ENCODE measurements at regions not wholly inside any gene's neighbourhood (a gene's known extent, or its start where the extent isn't known, plus 50 kb on each side); places are given as distances from the start of the nearest gene placed in this dataset.

- DNase-seq, result no peak
- H3K9me3 ChIP-seq, result peaks cover 0 to 17% (median 6%) of the 10 kb centered on the region in 4 donors
- intact Hi-C loops (cut with DNase I; ENCODE audit: low total_unique reads), result no loop called here
- no peak overlapping the region for H3K27ac ChIP-seq
- H3K4me3 ChIP-seq, result no peak overlapping the region
- no peaks in the 10 kb centered on the region for H3K4me1 ChIP-seq
- no peaks in the 10 kb centered on the region for H3K36me3 ChIP-seq
- 70 to 80% (median 78%) methylated on average over 4 of the region's 4 CpGs for WGBS, 5 donors
- TF ChIP-seq, protein P1, sequence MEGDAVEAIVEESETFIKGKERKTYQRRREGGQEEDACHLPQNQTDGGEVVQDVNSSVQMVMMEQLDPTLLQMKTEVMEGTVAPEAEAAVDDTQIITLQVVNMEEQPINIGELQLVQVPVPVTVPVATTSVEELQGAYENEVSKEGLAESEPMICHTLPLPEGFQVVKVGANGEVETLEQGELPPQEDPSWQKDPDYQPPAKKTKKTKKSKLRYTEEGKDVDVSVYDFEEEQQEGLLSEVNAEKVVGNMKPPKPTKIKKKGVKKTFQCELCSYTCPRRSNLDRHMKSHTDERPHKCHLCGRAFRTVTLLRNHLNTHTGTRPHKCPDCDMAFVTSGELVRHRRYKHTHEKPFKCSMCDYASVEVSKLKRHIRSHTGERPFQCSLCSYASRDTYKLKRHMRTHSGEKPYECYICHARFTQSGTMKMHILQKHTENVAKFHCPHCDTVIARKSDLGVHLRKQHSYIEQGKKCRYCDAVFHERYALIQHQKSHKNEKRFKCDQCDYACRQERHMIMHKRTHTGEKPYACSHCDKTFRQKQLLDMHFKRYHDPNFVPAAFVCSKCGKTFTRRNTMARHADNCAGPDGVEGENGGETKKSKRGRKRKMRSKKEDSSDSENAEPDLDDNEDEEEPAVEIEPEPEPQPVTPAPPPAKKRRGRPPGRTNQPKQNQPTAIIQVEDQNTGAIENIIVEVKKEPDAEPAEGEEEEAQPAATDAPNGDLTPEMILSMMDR (IDR thresholded peaks at IDR 0.05), result no peak
- TF ChIP-seq POLR2AphosphoS5 (IDR thresholded peaks at IDR 0.05) (no peak), POLR2A (IDR thresholded peaks at IDR 0.05) (no peak), EP300 (IDR thresholded peaks at IDR 0.05) (no peak)
- H3K27me3 ChIP-seq, result no peaks in the 10 kb centered on the region
These were observed 67.4 kb upstream of the ABCA12 start for GRCh38 chr2:215205787-215206186.

DNA sequence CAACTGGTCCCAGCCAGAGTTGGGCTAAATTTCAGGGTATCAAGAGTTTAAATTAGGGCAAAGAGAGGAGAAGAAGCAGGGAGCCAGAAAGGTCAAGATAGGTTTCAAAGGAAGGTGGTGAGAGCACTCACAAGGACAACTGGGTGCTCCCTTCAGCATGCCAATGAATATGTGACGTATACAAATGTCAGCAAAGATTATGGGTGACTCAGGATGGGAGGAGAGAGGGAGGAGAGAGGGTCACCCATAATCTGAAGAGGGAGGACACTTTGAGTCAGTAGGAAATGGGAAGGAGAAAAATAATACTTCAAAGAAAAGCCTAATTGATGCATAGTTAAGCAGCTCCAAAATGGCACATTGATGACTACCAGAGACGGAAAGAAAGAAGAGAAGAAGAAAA, 53.1 kb upstream of the ABCA12 start:
- Histone ChIP-seq H3K27ac (no peak overlapping the region), H3K27me3 (no peaks in the 10 kb centered on the region), H3K9me3 (no peaks in the 10 kb centered on the region), H3K4me1 (no peaks in the 10 kb centered on the region), H3K36me3 (no peaks in the 10 kb centered on the region), H3K4me3 (no peak overlapping the region)
- 84 to 89% (median 88%) methylated on average over 2 of the region's 2 CpGs for WGBS, 5 donors
- intact Hi-C loops (cut with DNase I; ENCODE audit: low total_unique reads), result no loop called here
- DNase-seq, result no peak
- TF ChIP-seq POLR2A (IDR thresholded peaks at IDR 0.05) (no peak), EP300 (IDR thresholded peaks at IDR 0.05) (no peak), POLR2AphosphoS5 (IDR thresholded peaks at IDR 0.05) (no peak)
- TF ChIP-seq, protein P1 (IDR thresholded peaks at IDR 0.05), result no peak

- TF ChIP-seq, protein P1 (IDR thresholded peaks at IDR 0.05), result no peak
- TF ChIP-seq POLR2AphosphoS5 (IDR thresholded peaks at IDR 0.05) (no peak), POLR2A (IDR thresholded peaks at IDR 0.05) (no peak), EP300 (IDR thresholded peaks at IDR 0.05) (no peak)
- no peak overlapping the region for H3K4me3 ChIP-seq
- DNase-seq, result no peak
- H3K4me1 ChIP-seq, result no peaks in the 10 kb centered on the region
- no peaks in the 10 kb centered on the region for H3K9me3 ChIP-seq
- no peaks in the 10 kb centered on the region for H3K27me3 ChIP-seq
- H3K27ac ChIP-seq, result no peak overlapping the region
- intact Hi-C loops (cut with DNase I; ENCODE audit: low total_unique reads), result no loop called here
- H3K36me3 ChIP-seq, result no peaks in the 10 kb centered on the region
These were observed 52.2 kb upstream of the ABCA12 start for GRCh38 chr2:215190588-215190987.

GRCh38 chr2:215189393-215189792, 51.0 kb upstream of the ABCA12 start:
- H3K27ac ChIP-seq, result no peak overlapping the region
- H3K4me1 ChIP-seq, result no peaks in the 10 kb centered on the region
- no peak overlapping the region for H3K4me3 ChIP-seq
- no peaks in the 10 kb centered on the region for H3K9me3 ChIP-seq
- TF ChIP-seq EP300 (IDR thresholded peaks at IDR 0.05) (no peak), POLR2AphosphoS5 (IDR thresholded peaks at IDR 0.05) (no peak), POLR2A (IDR thresholded peaks at IDR 0.05) (no peak)
- TF ChIP-seq, protein P1 (IDR thresholded peaks at IDR 0.05), result no peak
- intact Hi-C loops (cut with DNase I; ENCODE audit: low total_unique reads), result no loop called here
- no peaks in the 10 kb centered on the region for H3K27me3 ChIP-seq
- H3K36me3 ChIP-seq, result no peaks in the 10 kb centered on the region
- no peak for DNase-seq
